Stimulated activated memory B cell treated with anti-CD40 and anti-IgM and Interleukin-4, amounts not matched to agents 10 μg/mL and 1 μg/mL and 100 μg/mL, for 72 hours (primary cell): ENCODE measurements at regions not wholly inside any gene's neighbourhood (a gene's known extent, or its start where the extent isn't known, plus 50 kb on each side); places are given as distances from the start of the nearest gene placed in this dataset.
"Not testable (repeated sequence)": the region's sequence is repeated elsewhere in the genome, so short reads cannot be mapped to it uniquely, and the experiment has no call there.

Experiments used
- ATAC-seq: fragments of 150-1000 bp; cut with Tn5 transposase; 2 replicates; pipeline ENCODE4 v1.10.0; 2021
- H3K27ac Mint-ChIP-seq: one replicate; pipeline ENCODE4 v1.8.0; 2022; ENCODE audit warnings: mild to moderate bottlenecking, mixed read lengths
- H3K27me3 Mint-ChIP-seq: one replicate; pipeline ENCODE4 v1.8.0; 2022; ENCODE audit warnings: mixed read lengths
- H3K36me3 Mint-ChIP-seq: one replicate; pipeline ENCODE4 v1.8.0; 2022; ENCODE audit warnings: mixed read lengths
- H3K4me1 Mint-ChIP-seq: one replicate; pipeline ENCODE4 v1.8.0; 2022; ENCODE audit warnings: mixed read lengths
- H3K4me3 Mint-ChIP-seq: one replicate; pipeline ENCODE4 v1.8.0; 2022; ENCODE audit warnings: mild to moderate bottlenecking, moderate library complexity, mixed read lengths
- H3K9me3 Mint-ChIP-seq: one replicate; pipeline ENCODE4 v1.8.0; 2022; ENCODE audit warnings: mixed read lengths

- not testable (repeated sequence) for H3K4me3 Mint-ChIP-seq, H3K36me3 Mint-ChIP-seq, ATAC-seq, H3K27me3 Mint-ChIP-seq, H3K27ac Mint-ChIP-seq, H3K4me1 Mint-ChIP-seq, H3K9me3 Mint-ChIP-seq
These were observed 77.8 kb upstream of the FANCL start for GRCh38 chr2:58318949-58319348.

DNA sequence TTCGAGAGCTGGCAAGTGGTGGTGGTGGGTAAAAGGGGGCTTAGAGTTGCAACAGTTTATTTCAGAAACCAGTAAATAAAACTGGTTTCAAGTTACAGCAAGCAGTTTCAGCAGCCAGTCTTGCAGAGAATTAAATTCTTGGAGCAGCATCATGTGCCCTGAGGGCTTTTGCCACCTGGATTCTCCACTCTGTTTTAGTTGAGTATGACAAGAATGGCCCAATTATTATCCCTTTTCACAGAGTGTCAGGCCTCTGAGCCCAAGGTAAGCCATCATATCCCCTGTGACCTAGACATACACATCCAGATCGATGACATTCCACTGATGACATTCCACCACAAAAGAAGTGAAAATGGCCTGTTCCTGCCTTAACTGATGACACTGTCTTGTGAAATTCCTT is 72.8 kb upstream of the FANCL start:
- H3K27ac Mint-ChIP-seq = no peak overlapping the region
- H3K4me3 Mint-ChIP-seq = no peak overlapping the region
- ATAC-seq = no peak
- no peaks in the 10 kb centered on the region for H3K27me3 Mint-ChIP-seq
- no peaks in the 10 kb centered on the region for H3K36me3 Mint-ChIP-seq
- H3K9me3 Mint-ChIP-seq = peaks cover 6% of the 10 kb centered on the region
- no peaks in the 10 kb centered on the region for H3K4me1 Mint-ChIP-seq

- H3K4me3 Mint-ChIP-seq = no peak overlapping the region
- H3K27me3 Mint-ChIP-seq = no peaks in the 10 kb centered on the region
- no peaks in the 10 kb centered on the region for H3K4me1 Mint-ChIP-seq
- no peak for ATAC-seq
- no peak overlapping the region for H3K27ac Mint-ChIP-seq
- H3K36me3 Mint-ChIP-seq = no peaks in the 10 kb centered on the region
- no peaks in the 10 kb centered on the region for H3K9me3 Mint-ChIP-seq
These were observed 67.3 kb upstream of the FANCL start for GRCh38 chr2:58308435-58308834.

DNA sequence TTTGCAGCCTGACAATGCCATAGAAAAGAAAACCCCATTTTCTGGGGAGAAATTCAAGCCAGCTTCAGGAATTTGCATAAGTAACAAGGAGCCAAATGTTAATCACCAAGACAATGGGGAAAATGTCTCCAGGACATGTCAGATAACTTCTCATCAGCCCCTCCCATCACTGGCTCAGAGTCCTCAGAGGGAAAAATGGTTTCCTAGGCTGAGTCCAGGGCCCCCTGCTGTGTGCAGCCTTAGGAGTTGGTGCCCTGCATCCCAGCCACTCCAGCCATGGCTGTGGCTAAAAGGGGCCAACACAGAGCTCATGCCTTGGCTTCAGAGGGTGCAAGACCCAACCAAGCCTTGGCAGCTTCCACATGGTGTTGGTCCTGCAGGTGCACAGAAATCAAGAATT is 63.7 kb upstream of the FANCL start:
- no peak overlapping the region for H3K27ac Mint-ChIP-seq
- ATAC-seq = no peak

GRCh38 chr2:58299123-58299522 is 58.0 kb upstream of the FANCL start:
- Mint-ChIP-seq H3K36me3 (no peaks in the 10 kb centered on the region), H3K27me3 (no peaks in the 10 kb centered on the region), H3K4me1 (no peaks in the 10 kb centered on the region), H3K4me3 (no peak overlapping the region), H3K9me3 (no peaks in the 10 kb centered on the region), H3K27ac (no peak overlapping the region)
- no peak for ATAC-seq

More for the DNA sequence above, 63.7 kb upstream of the FANCL start:
- Mint-ChIP-seq H3K36me3 (no peaks in the 10 kb centered on the region), H3K27me3 (no peaks in the 10 kb centered on the region), H3K4me3 (no peak overlapping the region), H3K4me1 (no peaks in the 10 kb centered on the region), H3K9me3 (no peaks in the 10 kb centered on the region)

DNA sequence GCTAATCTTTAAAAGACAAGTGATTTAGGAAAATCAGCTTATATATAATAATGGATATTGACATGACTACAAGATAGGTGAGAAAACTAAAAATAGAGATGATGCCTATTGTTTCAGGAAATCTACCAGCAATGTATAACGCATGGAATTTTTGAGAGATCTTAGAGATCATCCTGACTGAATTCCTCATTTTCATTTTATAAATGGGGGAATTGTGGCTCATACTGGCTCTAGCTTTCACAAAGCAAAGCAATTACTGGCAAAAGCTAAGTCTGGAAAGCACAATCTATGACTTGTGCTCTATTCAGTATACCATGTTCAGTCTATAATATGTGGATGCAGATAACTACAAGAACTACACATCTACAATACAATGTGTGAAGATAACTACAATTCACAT is 51.9 kb upstream of the FANCL start:
- no peak for ATAC-seq
- peaks cover 27% of the 10 kb centered on the region for H3K27me3 Mint-ChIP-seq
- H3K4me3 Mint-ChIP-seq = no peak overlapping the region
- H3K36me3 Mint-ChIP-seq = no peaks in the 10 kb centered on the region
- H3K27ac Mint-ChIP-seq = no peak overlapping the region
- peaks cover 6% of the 10 kb centered on the region for H3K4me1 Mint-ChIP-seq
- no peaks in the 10 kb centered on the region for H3K9me3 Mint-ChIP-seq

GRCh38 chr2:58291726-58292438 is 50.8 kb upstream of the FANCL start:
- H3K4me1 Mint-ChIP-seq = peaks cover 6% of the 10 kb centered on the region
- ATAC-seq = no peak
- no peaks in the 10 kb centered on the region for H3K9me3 Mint-ChIP-seq
- H3K27ac Mint-ChIP-seq = no peak overlapping the region
- no peaks in the 10 kb centered on the region for H3K36me3 Mint-ChIP-seq
- H3K27me3 Mint-ChIP-seq = peaks cover 27% of the 10 kb centered on the region
- H3K4me3 Mint-ChIP-seq = no peak overlapping the region
